ENCODE measurements at regions not wholly inside any gene's neighbourhood (a gene's known extent, or its start where the extent isn't known, plus 50 kb on each side); places are given as distances from the start of the nearest gene placed in this dataset.

GRCh38 chr12:118655588-118655987 lies 279.2 kb downstream of the SUDS3 start:
- TF ChIP-seq CTCF (IDR thresholded peaks at IDR 0.05; ENCODE audit: extremely low read depth, low read depth, low read length), result no peak
- H2AFZ ChIP-seq (ENCODE audit: low read length), result no peak overlapping the region
- H3K36me3 ChIP-seq (ENCODE audit: insufficient read depth, low read length), result no peaks in the 10 kb centered on the region
- no peak for DNase-seq (ENCODE audit: insufficient read length, low spot score, missing footprints)
- no peaks in the 10 kb centered on the region for H3K79me2 ChIP-seq (ENCODE audit: insufficient read depth, low read length)
- no peak overlapping the region for H3K4me3 ChIP-seq (ENCODE audit: insufficient read depth, low read length)
- H3K27ac ChIP-seq (ENCODE audit: low read depth, low read length), result no peak overlapping the region
- H3K4me2 ChIP-seq (ENCODE audit: insufficient read depth, low read length), result no peak overlapping the region
- no peaks in the 10 kb centered on the region for H3K4me1 ChIP-seq (ENCODE audit: insufficient read depth, low read length)
- H4K20me1 ChIP-seq (ENCODE audit: insufficient read depth, low read length), result no peaks in the 10 kb centered on the region
- no peaks in the 10 kb centered on the region for H3K27me3 ChIP-seq (ENCODE audit: insufficient read depth, low read length)
- H3K9me3 ChIP-seq (ENCODE audit: low read depth, low read length), result no peaks in the 10 kb centered on the region

GRCh38 chr12:118680356-118680963 lies 300.9 kb upstream of the SRRM4 start:
- H3K79me2 ChIP-seq (ENCODE audit: insufficient read depth, low read length), result no peaks in the 10 kb centered on the region
- no peaks in the 10 kb centered on the region for H4K20me1 ChIP-seq (ENCODE audit: insufficient read depth, low read length)
- no peaks in the 10 kb centered on the region for H3K27me3 ChIP-seq (ENCODE audit: insufficient read depth, low read length)
- no peaks in the 10 kb centered on the region for H3K4me1 ChIP-seq (ENCODE audit: insufficient read depth, low read length)
- no peaks in the 10 kb centered on the region for H3K9me3 ChIP-seq (ENCODE audit: low read depth, low read length)
- no peaks in the 10 kb centered on the region for H3K36me3 ChIP-seq (ENCODE audit: insufficient read depth, low read length)
- no peak for TF ChIP-seq CTCF (IDR thresholded peaks at IDR 0.05; ENCODE audit: extremely low read depth, low read depth, low read length)
- H3K27ac ChIP-seq (ENCODE audit: low read depth, low read length), result no peak overlapping the region
- DNase-seq (ENCODE audit: insufficient read length, low spot score, missing footprints), result no peak
- no peak overlapping the region for H2AFZ ChIP-seq (ENCODE audit: low read length)
- no peak overlapping the region for H3K4me3 ChIP-seq (ENCODE audit: insufficient read depth, low read length)
- no peak overlapping the region for H3K4me2 ChIP-seq (ENCODE audit: insufficient read depth, low read length)

- H2AFZ ChIP-seq (ENCODE audit: low read length), result no peak overlapping the region
- no peaks in the 10 kb centered on the region for H3K27me3 ChIP-seq (ENCODE audit: insufficient read depth, low read length)
- H3K4me2 ChIP-seq (ENCODE audit: insufficient read depth, low read length), result no peak overlapping the region
- no peak for DNase-seq (ENCODE audit: insufficient read length, low spot score, missing footprints)
- H3K4me3 ChIP-seq (ENCODE audit: insufficient read depth, low read length), result no peak overlapping the region
- H3K36me3 ChIP-seq (ENCODE audit: insufficient read depth, low read length), result no peaks in the 10 kb centered on the region
- H3K79me2 ChIP-seq (ENCODE audit: insufficient read depth, low read length), result no peaks in the 10 kb centered on the region
- no peaks in the 10 kb centered on the region for H3K9me3 ChIP-seq (ENCODE audit: low read depth, low read length)
- H4K20me1 ChIP-seq (ENCODE audit: insufficient read depth, low read length), result no peaks in the 10 kb centered on the region
- no peak overlapping the region for H3K27ac ChIP-seq (ENCODE audit: low read depth, low read length)
- H3K4me1 ChIP-seq (ENCODE audit: insufficient read depth, low read length), result no peaks in the 10 kb centered on the region
- TF ChIP-seq CTCF (IDR thresholded peaks at IDR 0.05; ENCODE audit: extremely low read depth, low read depth, low read length), result no peak
These were observed 298.7 kb upstream of the SRRM4 start for GRCh38 chr12:118682656-118683055.

GRCh38 chr12:118685983-118686607 lies 295.2 kb upstream of the SRRM4 start:
- no peaks in the 10 kb centered on the region for H4K20me1 ChIP-seq (ENCODE audit: insufficient read depth, low read length)
- DNase-seq (ENCODE audit: insufficient read length, low spot score, missing footprints), result no peak
- no peak overlapping the region for H3K4me3 ChIP-seq (ENCODE audit: insufficient read depth, low read length)
- no peak overlapping the region for H3K27ac ChIP-seq (ENCODE audit: low read depth, low read length)
- peaks cover 3% of the 10 kb centered on the region for H3K9me3 ChIP-seq (ENCODE audit: low read depth, low read length)
- no peak overlapping the region for H3K4me2 ChIP-seq (ENCODE audit: insufficient read depth, low read length)
- no peaks in the 10 kb centered on the region for H3K4me1 ChIP-seq (ENCODE audit: insufficient read depth, low read length)
- H3K27me3 ChIP-seq (ENCODE audit: insufficient read depth, low read length), result no peaks in the 10 kb centered on the region
- no peaks in the 10 kb centered on the region for H3K36me3 ChIP-seq (ENCODE audit: insufficient read depth, low read length)
- no peaks in the 10 kb centered on the region for H3K79me2 ChIP-seq (ENCODE audit: insufficient read depth, low read length)
- no peak overlapping the region for H2AFZ ChIP-seq (ENCODE audit: low read length)
- TF ChIP-seq CTCF (IDR thresholded peaks at IDR 0.05; ENCODE audit: extremely low read depth, low read depth, low read length), result no peak
